ENCODE measurements at regions not wholly inside any gene's neighbourhood (a gene's known extent, or its start where the extent isn't known, plus 50 kb on each side); places are given as distances from the start of the nearest gene placed in this dataset.

- TF ChIP-seq, protein P1, sequence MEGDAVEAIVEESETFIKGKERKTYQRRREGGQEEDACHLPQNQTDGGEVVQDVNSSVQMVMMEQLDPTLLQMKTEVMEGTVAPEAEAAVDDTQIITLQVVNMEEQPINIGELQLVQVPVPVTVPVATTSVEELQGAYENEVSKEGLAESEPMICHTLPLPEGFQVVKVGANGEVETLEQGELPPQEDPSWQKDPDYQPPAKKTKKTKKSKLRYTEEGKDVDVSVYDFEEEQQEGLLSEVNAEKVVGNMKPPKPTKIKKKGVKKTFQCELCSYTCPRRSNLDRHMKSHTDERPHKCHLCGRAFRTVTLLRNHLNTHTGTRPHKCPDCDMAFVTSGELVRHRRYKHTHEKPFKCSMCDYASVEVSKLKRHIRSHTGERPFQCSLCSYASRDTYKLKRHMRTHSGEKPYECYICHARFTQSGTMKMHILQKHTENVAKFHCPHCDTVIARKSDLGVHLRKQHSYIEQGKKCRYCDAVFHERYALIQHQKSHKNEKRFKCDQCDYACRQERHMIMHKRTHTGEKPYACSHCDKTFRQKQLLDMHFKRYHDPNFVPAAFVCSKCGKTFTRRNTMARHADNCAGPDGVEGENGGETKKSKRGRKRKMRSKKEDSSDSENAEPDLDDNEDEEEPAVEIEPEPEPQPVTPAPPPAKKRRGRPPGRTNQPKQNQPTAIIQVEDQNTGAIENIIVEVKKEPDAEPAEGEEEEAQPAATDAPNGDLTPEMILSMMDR (IDR thresholded peaks at IDR 0.05): no peak
- no peak for TF ChIP-seq POLR2AphosphoS5 (IDR thresholded peaks at IDR 0.05; ENCODE audit: low read depth, low read length)
- TF ChIP-seq TAF1 (IDR thresholded peaks at IDR 0.05; ENCODE audit: borderline replicate concordance, low read depth, low read length): no peak
- no peak for TF ChIP-seq USF2 (IDR thresholded peaks at IDR 0.05; ENCODE audit: borderline replicate concordance, low read depth, low read length)
- TF ChIP-seq CHD2 (IDR thresholded peaks at IDR 0.05; ENCODE audit: low read length, partially characterized antibody): no peak
- TF ChIP-seq FOXJ3 (CRISPR knock-in tag; IDR thresholded peaks at IDR 0.05): no peak
These were observed 134.4 kb upstream of the SMYD2 start for GRCh38 chr1:214146523-214146922.
